Hepatocyte (in vitro differentiated cells): ENCODE measurements at regions not wholly inside any gene's neighbourhood (a gene's known extent, or its start where the extent isn't known, plus 50 kb on each side); places are given as distances from the start of the nearest gene placed in this dataset.

Experiments used
- DNase-seq: peaks from one replicate; pipeline ENCODE4 v3.0.0-alpha.2; 2016; ENCODE audit warnings: low spot score
- H2AFZ ChIP-seq: fragments of 200-600 bp; sonication (generic); 2 replicates; pipeline ENCODE4 v1.6.0; 2016; ENCODE audit warnings: antibody characterized with exemption, mild to moderate bottlenecking
- H3K27ac ChIP-seq: fragments of 200-600 bp; sonication (generic); 2 replicates; pipeline ENCODE4 v1.5.1; 2016; ENCODE audit warnings: mild to moderate bottlenecking
- H3K27me3 ChIP-seq: fragments of 200-600 bp; sonication (generic); 2 replicates; pipeline ENCODE4 v1.6.1; 2016
- H3K36me3 ChIP-seq: fragments of 200-600 bp; sonication (generic); replicated peaks from 2 replicates; pipeline ENCODE4 v1.5.1; 2016; ENCODE audit warnings: low read depth; ENCODE audit not compliant: insufficient read depth
- H3K4me1 ChIP-seq: fragments of 200-600 bp; sonication (generic); 2 replicates; pipeline ENCODE4 v1.5.1; 2016; ENCODE audit warnings: mild to moderate bottlenecking, moderate library complexity; ENCODE audit not compliant: insufficient read depth
- H3K4me2 ChIP-seq: fragments of 200-600 bp; sonication (generic); 2 replicates; pipeline ENCODE4 v1.6.0; 2016
- H3K4me3 ChIP-seq: fragments of 200-600 bp; sonication (generic); 2 replicates; pipeline ENCODE4 v1.5.1; 2016; ENCODE audit warnings: mild to moderate bottlenecking
- H3K79me2 ChIP-seq: fragments of 200-600 bp; sonication (generic); 2 replicates; pipeline ENCODE4 v1.6.0; 2017; ENCODE audit warnings: mild to moderate bottlenecking
- H3K9me2 ChIP-seq: fragments of 200-600 bp; sonication (generic); replicated peaks from 2 replicates; pipeline ENCODE4 v1.6.0; 2017; ENCODE audit warnings: mild to moderate bottlenecking; ENCODE audit not compliant: insufficient read depth
- H3K9me3 ChIP-seq: fragments of 200-600 bp; sonication (generic); 2 replicates; pipeline ENCODE4 v1.5.1; 2016; ENCODE audit warnings: low read depth, mild to moderate bottlenecking
- H4K20me1 ChIP-seq: fragments of 200-600 bp; sonication (generic); 2 replicates; pipeline ENCODE4 v1.6.0; 2016; ENCODE audit warnings: mild to moderate bottlenecking; ENCODE audit not compliant: insufficient read depth, poor library complexity, severe bottlenecking
- EZH2 ChIP-seq: fragments of 200-600 bp; sonication (generic); IDR thresholded peaks from 2 replicates; pipeline ENCODE4 v1.6.1; 2016; ENCODE audit warnings: antibody characterized with exemption, mild to moderate bottlenecking, borderline replicate concordance
- EZH2phosphoT487 ChIP-seq: fragments of 200-600 bp; sonication (generic); IDR thresholded peaks from one replicate; pipeline ENCODE4 v1.6.1; 2018; ENCODE audit warnings: antibody characterized with exemption, mild to moderate bottlenecking, low read depth, moderate library complexity; ENCODE audit not compliant: unreplicated experiment, severe bottlenecking
- WGBS: methylation state at CpG from one replicate; pipeline ENCODE4 v1.1.6; 2016; ENCODE audit warnings: low lambda C conversion rate; ENCODE audit errors: missing lambda C conversion rate; 5-methylcytosine and 5-hydroxymethylcytosine counted together
- TF ChIP-seq, protein P1 (sequence below): fragments of 200-600 bp; sonication (generic); IDR thresholded peaks from 2 replicates; pipeline ENCODE4 v1.5.1; 2016; ENCODE audit warnings: antibody characterized with exemption, mild to moderate bottlenecking; ENCODE audit not compliant: poor library complexity

GRCh38 chr12:127785986-127786590, 480.9 kb upstream of the TMEM132C start:
- H3K9me2 ChIP-seq: no peaks in the 10 kb centered on the region
- no peaks in the 10 kb centered on the region for H3K4me1 ChIP-seq
- H3K27ac ChIP-seq: no peak overlapping the region
- 63% methylated on average over 6 of the region's 8 CpGs for WGBS
- H3K4me3 ChIP-seq: no peak overlapping the region
- H4K20me1 ChIP-seq: no peaks in the 10 kb centered on the region
- TF ChIP-seq, protein P1, sequence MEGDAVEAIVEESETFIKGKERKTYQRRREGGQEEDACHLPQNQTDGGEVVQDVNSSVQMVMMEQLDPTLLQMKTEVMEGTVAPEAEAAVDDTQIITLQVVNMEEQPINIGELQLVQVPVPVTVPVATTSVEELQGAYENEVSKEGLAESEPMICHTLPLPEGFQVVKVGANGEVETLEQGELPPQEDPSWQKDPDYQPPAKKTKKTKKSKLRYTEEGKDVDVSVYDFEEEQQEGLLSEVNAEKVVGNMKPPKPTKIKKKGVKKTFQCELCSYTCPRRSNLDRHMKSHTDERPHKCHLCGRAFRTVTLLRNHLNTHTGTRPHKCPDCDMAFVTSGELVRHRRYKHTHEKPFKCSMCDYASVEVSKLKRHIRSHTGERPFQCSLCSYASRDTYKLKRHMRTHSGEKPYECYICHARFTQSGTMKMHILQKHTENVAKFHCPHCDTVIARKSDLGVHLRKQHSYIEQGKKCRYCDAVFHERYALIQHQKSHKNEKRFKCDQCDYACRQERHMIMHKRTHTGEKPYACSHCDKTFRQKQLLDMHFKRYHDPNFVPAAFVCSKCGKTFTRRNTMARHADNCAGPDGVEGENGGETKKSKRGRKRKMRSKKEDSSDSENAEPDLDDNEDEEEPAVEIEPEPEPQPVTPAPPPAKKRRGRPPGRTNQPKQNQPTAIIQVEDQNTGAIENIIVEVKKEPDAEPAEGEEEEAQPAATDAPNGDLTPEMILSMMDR: no peak
- no peak for TF ChIP-seq EZH2phosphoT487
- no peaks in the 10 kb centered on the region for H3K36me3 ChIP-seq
- H3K9me3 ChIP-seq: no peaks in the 10 kb centered on the region
- no peaks in the 10 kb centered on the region for H3K27me3 ChIP-seq
- no peak overlapping the region for H3K4me2 ChIP-seq
- H2AFZ ChIP-seq: no peak overlapping the region
- DNase-seq: no peak
- H3K79me2 ChIP-seq: no peaks in the 10 kb centered on the region

- no peak for DNase-seq
- no peak overlapping the region for H3K4me3 ChIP-seq
- H3K4me1 ChIP-seq: no peaks in the 10 kb centered on the region
- H3K9me2 ChIP-seq: no peaks in the 10 kb centered on the region
- H3K9me3 ChIP-seq: no peaks in the 10 kb centered on the region
- TF ChIP-seq EZH2phosphoT487 (no peak), EZH2 (no peak)
- TF ChIP-seq, protein P1: no peak
- H3K36me3 ChIP-seq: no peaks in the 10 kb centered on the region
- no peaks in the 10 kb centered on the region for H3K79me2 ChIP-seq
- H4K20me1 ChIP-seq: no peaks in the 10 kb centered on the region
- no peaks in the 10 kb centered on the region for H3K27me3 ChIP-seq
- no peak overlapping the region for H2AFZ ChIP-seq
- no peak overlapping the region for H3K27ac ChIP-seq
- no peak overlapping the region for H3K4me2 ChIP-seq
- 84% methylated on average over 19 of the region's 19 CpGs for WGBS
Observed at GRCh38 chr12:127787544-127787943, 479.4 kb upstream of the TMEM132C start.

GRCh38 chr12:127790376-127790775, 476.6 kb upstream of the TMEM132C start:
- Histone ChIP-seq H3K4me3 (no peak overlapping the region), H3K79me2 (no peaks in the 10 kb centered on the region), H4K20me1 (no peaks in the 10 kb centered on the region), H3K4me1 (no peaks in the 10 kb centered on the region), H2AFZ (no peak overlapping the region), H3K27ac (no peak overlapping the region), H3K36me3 (no peaks in the 10 kb centered on the region), H3K27me3 (peaks cover 3% of the 10 kb centered on the region), H3K4me2 (no peak overlapping the region), H3K9me2 (no peaks in the 10 kb centered on the region), H3K9me3 (no peaks in the 10 kb centered on the region)
- TF ChIP-seq EZH2 (no peak), EZH2phosphoT487 (no peak)
- TF ChIP-seq, protein P1: no peak
- no peak for DNase-seq

GRCh38 chr12:127791217-127791616, 475.8 kb upstream of the TMEM132C start:
- Histone ChIP-seq H3K27ac (no peak overlapping the region), H3K4me2 (no peak overlapping the region), H2AFZ (no peak overlapping the region), H3K9me3 (no peaks in the 10 kb centered on the region), H4K20me1 (no peaks in the 10 kb centered on the region), H3K4me1 (no peaks in the 10 kb centered on the region), H3K9me2 (no peaks in the 10 kb centered on the region), H3K79me2 (no peaks in the 10 kb centered on the region), H3K27me3 (peaks cover 3% of the 10 kb centered on the region), H3K36me3 (no peaks in the 10 kb centered on the region), H3K4me3 (no peak overlapping the region)
- 81% methylated on average over 7 of the region's 7 CpGs for WGBS
- DNase-seq: no peak
- no peak for TF ChIP-seq EZH2phosphoT487
- no peak for TF ChIP-seq EZH2
- TF ChIP-seq, protein P1: no peak
